Hepatocyte (in vitro differentiated cells): ENCODE measurements at regions not wholly inside any gene's neighbourhood (a gene's known extent, or its start where the extent isn't known, plus 50 kb on each side); places are given as distances from the start of the nearest gene placed in this dataset.

ENCODE experiments used
- CTCF ChIP-seq: fragments of 200-600 bp; sonication (generic); IDR thresholded peaks from 2 replicates; pipeline ENCODE4 v1.5.1; 2016; ENCODE audit warnings: antibody characterized with exemption, mild to moderate bottlenecking; ENCODE audit not compliant: poor library complexity
- EZH2 ChIP-seq: fragments of 200-600 bp; sonication (generic); IDR thresholded peaks from 2 replicates; pipeline ENCODE4 v1.6.1; 2016; ENCODE audit warnings: antibody characterized with exemption, mild to moderate bottlenecking, borderline replicate concordance

GRCh38 chr4:20615486-20616260 is 84.6 kb upstream of the PACRGL start:
- no peak for TF ChIP-seq CTCF
- no peak for TF ChIP-seq EZH2
